Stimulated activated CD8-positive, alpha-beta memory T cell treated with anti-CD3 and anti-CD28 coated beads, Interleukin-12 subunit alpha, Interleukin-12 subunit beta, amount 100 ng/mL, for 24 hours (primary cell): ENCODE measurements at regions not wholly inside any gene's neighbourhood (a gene's known extent, or its start where the extent isn't known, plus 50 kb on each side); places are given as distances from the start of the nearest gene placed in this dataset.

Experiments
- DNase-seq: peaks from one replicate; pipeline ENCODE4 v3.0.0-alpha.2; 2020; ENCODE audit errors: extremely low read depth

- no peak for DNase-seq
These were observed 69.1 kb upstream of the POU3F1 start for GRCh38 chr1:38115682-38116202.

- no peak for DNase-seq
These were observed 68.6 kb upstream of the POU3F1 start for GRCh38 chr1:38115226-38115625.

- no peak for DNase-seq
These were observed 67.8 kb upstream of the POU3F1 start for GRCh38 chr1:38114241-38115026.

- no peak for DNase-seq
These were observed 66.6 kb upstream of the POU3F1 start for GRCh38 chr1:38113159-38113666.

- DNase-seq = no peak
These were observed 65.0 kb upstream of the POU3F1 start for GRCh38 chr1:38111589-38111988.

- DNase-seq = no peak
These were observed 58.7 kb upstream of the POU3F1 start for GRCh38 chr1:38105267-38105666.

GRCh38 chr1:38102636-38103035 lies 56.0 kb upstream of the POU3F1 start:
- no peak for DNase-seq

- DNase-seq = no peak
These were observed 54.6 kb upstream of the POU3F1 start for GRCh38 chr1:38101037-38101785.

GRCh38 chr1:38098101-38098847 lies 51.7 kb upstream of the POU3F1 start:
- no peak for DNase-seq

- no peak for DNase-seq
These were observed 50.8 kb upstream of the POU3F1 start for GRCh38 chr1:38097284-38097898.
